HCT116 (cell line): ENCODE measurements at regions not wholly inside any gene's neighbourhood (a gene's known extent, or its start where the extent isn't known, plus 50 kb on each side); places are given as distances from the start of the nearest gene placed in this dataset.

ENCODE experiments used
- ATAC-seq: fragments of 200-7000 bp; cut with Tn5 transposase; 2 replicates; pipeline ENCODE4 v1.9.1; 2020; ENCODE audit warnings: mild to moderate bottlenecking, moderate library complexity
- BruUV-seq: library from RNA; stranded (reverse); fragments of 400-500 nt; replicated peaks from 2 replicates; lab custom pipeline; 2021; lab: Mats Ljungman, UMichigan
- CTCF ChIA-PET: fragments of 300-600 bp; sonication (Branson Sonifier 250); formaldehyde crosslinking; loops from one replicate; lab custom pipeline; 2021; ENCODE audit warnings: antibody characterized with exemption; lab: Charles Lee
- POLR2A ChIA-PET: fragments of 300-600, 350-600 bp; sonication (Branson Sonifier 250); formaldehyde crosslinking; loops from one replicate; lab custom pipeline; 2021; ENCODE audit warnings: antibody characterized with exemption; lab: Charles Lee
- RAD21 ChIA-PET, 2 experiments: fragments of 300-600 bp; sonication (Branson Sonifier 250); formaldehyde crosslinking; loops; one replicate each; lab custom pipeline; 2023; ENCODE audit warnings: low total read pairs in 2 of 2; ENCODE audit not compliant: uncharacterized antibody in 2 of 2, unreplicated experiment in 2 of 2, low non-redundant PET in 1 of 2; lab: Charles Lee
- DNase-seq: peaks from one replicate; pipeline ENCODE4 v3.0.0-alpha.2; 2010; ENCODE audit warnings: low read depth, low spot score
- H2AFZ ChIP-seq: fragments of 200-600 bp; shearing (Covaris generic), sonication (generic); 2 replicates; pipeline ENCODE4 v1.6.1; 2017; ENCODE audit warnings: low read depth, mixed run types, mixed read lengths, antibody characterized with exemption, low read length; ENCODE audit not compliant: poor library complexity, severe bottlenecking
- H3K27ac ChIP-seq: 2 replicates; pipeline ENCODE4 v1.5.1; 2012; ENCODE audit warnings: low read depth, low read length
- H3K27me3 ChIP-seq: fragments of 200-600 bp; sonication (generic); 2 replicates; pipeline ENCODE4 v1.6.1; 2016; ENCODE audit warnings: mixed run types, low read length, mixed read lengths; ENCODE audit not compliant: insufficient read depth
- H3K36me3 ChIP-seq, 2 experiments: fragments of 200-500 bp in 1 of 2; fragments of 200-600 bp in 1 of 2; sonication (Bioruptor generic) in 1 of 2; sonication (generic) in 1 of 2; 2 replicates each; pipeline versions ENCODE4 v1.5.1 to v1.6.1; 2014 to 2016; ENCODE audit warnings: low read length in 2 of 2, inconsistent platforms in 1 of 2, mixed read lengths in 1 of 2, mixed run types in 1 of 2; ENCODE audit not compliant: insufficient read depth in 2 of 2, control insufficient read depth in 1 of 2
- H3K4me1 ChIP-seq, 2 experiments: fragments of 200-600 bp in 1 of 2; sonication (generic) in 1 of 2; 2 replicates each; pipeline versions ENCODE4 v1.5.1 to v1.6.1; 2012 to 2017; ENCODE audit warnings: low read length in 2 of 2, inconsistent platforms in 1 of 2, mild to moderate bottlenecking in 1 of 2, mixed read lengths in 1 of 2, mixed run types in 1 of 2, moderate library complexity in 1 of 2; ENCODE audit not compliant: insufficient read depth in 2 of 2, control insufficient read depth in 1 of 2
- H3K4me2 ChIP-seq: fragments of 200-600 bp; sonication (generic); 2 replicates; pipeline ENCODE4 v1.6.1; 2017; ENCODE audit warnings: mixed run types, low read length, mixed read lengths
- H3K4me3 ChIP-seq, 2 experiments: fragments of 200-600 bp in 1 of 2; sonication (generic) in 1 of 2; replicated peaks in 1 of 2; 2 replicates each; pipeline ENCODE4 v1.5.1; 2011 to 2016; ENCODE audit warnings: low read length in 2 of 2, control low read depth in 1 of 2, low read depth in 1 of 2, mild to moderate bottlenecking in 1 of 2, mixed read lengths in 1 of 2, mixed run types in 1 of 2
- H3K79me2 ChIP-seq: fragments of 200-600 bp; sonication (generic); 2 replicates; pipeline ENCODE4 v1.6.1; 2017; ENCODE audit warnings: mild to moderate bottlenecking, mixed run types, low read length, moderate library complexity, mixed read lengths; ENCODE audit not compliant: insufficient read depth
- H3K9ac ChIP-seq: fragments of 200-600 bp; sonication (generic); 2 replicates; pipeline ENCODE4 v1.6.1; 2016; ENCODE audit warnings: low read length, mixed read lengths
- H3K9me2 ChIP-seq: fragments of 200-600 bp; sonication (generic), shearing (Covaris generic); 2 replicates; pipeline ENCODE4 v1.6.1; 2017; ENCODE audit warnings: mixed run types, mild to moderate bottlenecking, moderate library complexity; ENCODE audit not compliant: insufficient read depth
- H3K9me3 ChIP-seq, 2 experiments: fragments of 200-500 bp in 1 of 2; fragments of 200-600 bp in 1 of 2; sonication (Bioruptor generic) in 1 of 2; sonication (generic) in 1 of 2; 2 replicates each; pipeline ENCODE4 v1.6.1; 2014 to 2017; ENCODE audit warnings: low read length in 2 of 2, mixed read lengths in 2 of 2, inconsistent platforms in 1 of 2, low read depth in 1 of 2, mild to moderate bottlenecking in 1 of 2, mixed run types in 1 of 2, moderate library complexity in 1 of 2; ENCODE audit not compliant: control insufficient read depth in 1 of 2, insufficient read depth in 1 of 2
- H4K20me1 ChIP-seq: fragments of 200-600 bp; sonication (generic), shearing (Covaris generic); 2 replicates; pipeline ENCODE4 v1.6.1; 2017; ENCODE audit warnings: mixed run types, mild to moderate bottlenecking, moderate library complexity; ENCODE audit not compliant: insufficient read depth
- ELF1 ChIP-seq: IDR thresholded peaks from 2 replicates; pipeline ENCODE4 v1.6.1; 2012; ENCODE audit warnings: low read depth, borderline replicate concordance
- EZH2 ChIP-seq: fragments of 200-600 bp; sonication (generic); IDR thresholded peaks from 2 replicates; pipeline ENCODE4 v1.6.1; 2017; ENCODE audit warnings: antibody characterized with exemption, mixed run types
- EZH2phosphoT487 ChIP-seq: fragments of 200-600 bp; IDR thresholded peaks from 2 replicates; pipeline ENCODE4 v1.6.1; 2018; ENCODE audit warnings: antibody characterized with exemption, borderline replicate concordance
- JUND ChIP-seq: IDR thresholded peaks from 2 replicates; pipeline ENCODE4 v1.6.1; 2012
- POLR2A ChIP-seq: IDR thresholded peaks from 2 replicates; pipeline ENCODE4 v1.7.0; 2011; ENCODE audit warnings: borderline replicate concordance; ENCODE audit not compliant: insufficient read depth, insufficient read length; ENCODE audit errors: extremely low read depth
- POLR2AphosphoS5 ChIP-seq: IDR thresholded peaks from 2 replicates; pipeline ENCODE4 v1.6.1; 2011; ENCODE audit warnings: mild to moderate bottlenecking, low read depth, low read length, moderate library complexity
- RAD21 ChIP-seq: IDR thresholded peaks from 2 replicates; pipeline ENCODE4 v1.6.1; 2012; ENCODE audit warnings: low read depth, mild to moderate bottlenecking
- SIN3A ChIP-seq: IDR thresholded peaks from 2 replicates; pipeline ENCODE4 v1.6.1; 2012; ENCODE audit warnings: low read depth
- SP1 ChIP-seq: IDR thresholded peaks from 2 replicates; pipeline ENCODE4 v1.6.1; 2012; ENCODE audit warnings: low read depth
- SRF ChIP-seq: IDR thresholded peaks from 2 replicates; pipeline ENCODE4 v1.6.1; 2012; ENCODE audit warnings: low read depth
- TCF7L2 ChIP-seq: IDR thresholded peaks from 2 replicates; pipeline ENCODE4 v1.7.0; 2011; ENCODE audit warnings: borderline replicate concordance, inconsistent platforms; ENCODE audit not compliant: insufficient read depth, insufficient read length; ENCODE audit errors: extremely low read depth
- YY1 ChIP-seq: IDR thresholded peaks from 2 replicates; pipeline ENCODE4 v1.6.1; 2011; ENCODE audit warnings: low read length, low read depth, moderate library complexity, mild to moderate bottlenecking; ENCODE audit not compliant: insufficient replicate concordance; ENCODE audit errors: extremely low read depth
- ZBTB33 ChIP-seq: IDR thresholded peaks from 2 replicates; pipeline ENCODE4 v1.6.1; 2011; ENCODE audit warnings: mild to moderate bottlenecking, low read length, moderate library complexity; ENCODE audit not compliant: insufficient replicate concordance; ENCODE audit errors: extremely low read depth
- ZFX ChIP-seq: fragments of 450-650 bp; IDR thresholded peaks from 2 replicates; pipeline ENCODE4 v1.6.1; 2017
- intact Hi-C: fragments of 100-400 bp; cut with micrococcal nuclease; formaldehyde crosslinking; loops from 2 replicates; pipeline ENCODE4 v1.10.0; 2022
- TF ChIP-seq, protein P1 (sequence below): IDR thresholded peaks from 2 replicates; pipeline ENCODE4 v1.6.1; 2012; ENCODE audit warnings: low read depth
- TF ChIP-seq, protein P2 (sequence below): IDR thresholded peaks from 2 replicates; pipeline ENCODE4 v1.6.1; 2012

DNA sequence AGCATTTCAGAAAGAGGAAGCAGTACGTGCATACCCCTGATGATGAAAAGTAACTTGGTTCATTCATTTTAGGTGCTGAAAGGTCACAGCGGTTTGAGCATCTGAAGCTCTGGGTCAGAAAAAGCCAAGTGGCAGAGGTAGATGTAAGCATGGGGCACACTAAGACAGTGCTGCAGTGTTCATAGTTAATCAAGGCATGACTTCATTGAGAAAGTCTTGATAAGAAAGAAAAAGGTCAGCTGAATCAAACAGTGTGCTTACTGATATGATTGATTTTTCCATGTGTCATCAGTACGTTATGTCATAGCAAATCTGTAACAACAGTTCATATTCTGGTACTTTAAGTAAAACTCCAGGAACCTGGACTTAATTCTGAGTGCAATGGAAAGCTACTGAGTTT, 107.7 kb upstream of the PCLO start (continued):
- TF ChIP-seq, protein P1, sequence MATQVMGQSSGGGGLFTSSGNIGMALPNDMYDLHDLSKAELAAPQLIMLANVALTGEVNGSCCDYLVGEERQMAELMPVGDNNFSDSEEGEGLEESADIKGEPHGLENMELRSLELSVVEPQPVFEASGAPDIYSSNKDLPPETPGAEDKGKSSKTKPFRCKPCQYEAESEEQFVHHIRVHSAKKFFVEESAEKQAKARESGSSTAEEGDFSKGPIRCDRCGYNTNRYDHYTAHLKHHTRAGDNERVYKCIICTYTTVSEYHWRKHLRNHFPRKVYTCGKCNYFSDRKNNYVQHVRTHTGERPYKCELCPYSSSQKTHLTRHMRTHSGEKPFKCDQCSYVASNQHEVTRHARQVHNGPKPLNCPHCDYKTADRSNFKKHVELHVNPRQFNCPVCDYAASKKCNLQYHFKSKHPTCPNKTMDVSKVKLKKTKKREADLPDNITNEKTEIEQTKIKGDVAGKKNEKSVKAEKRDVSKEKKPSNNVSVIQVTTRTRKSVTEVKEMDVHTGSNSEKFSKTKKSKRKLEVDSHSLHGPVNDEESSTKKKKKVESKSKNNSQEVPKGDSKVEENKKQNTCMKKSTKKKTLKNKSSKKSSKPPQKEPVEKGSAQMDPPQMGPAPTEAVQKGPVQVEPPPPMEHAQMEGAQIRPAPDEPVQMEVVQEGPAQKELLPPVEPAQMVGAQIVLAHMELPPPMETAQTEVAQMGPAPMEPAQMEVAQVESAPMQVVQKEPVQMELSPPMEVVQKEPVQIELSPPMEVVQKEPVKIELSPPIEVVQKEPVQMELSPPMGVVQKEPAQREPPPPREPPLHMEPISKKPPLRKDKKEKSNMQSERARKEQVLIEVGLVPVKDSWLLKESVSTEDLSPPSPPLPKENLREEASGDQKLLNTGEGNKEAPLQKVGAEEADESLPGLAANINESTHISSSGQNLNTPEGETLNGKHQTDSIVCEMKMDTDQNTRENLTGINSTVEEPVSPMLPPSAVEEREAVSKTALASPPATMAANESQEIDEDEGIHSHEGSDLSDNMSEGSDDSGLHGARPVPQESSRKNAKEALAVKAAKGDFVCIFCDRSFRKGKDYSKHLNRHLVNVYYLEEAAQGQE, result no peak
- no peak for TF ChIP-seq ZFX
- TF ChIP-seq YY1, result no peak
- TF ChIP-seq ZBTB33, result no peak
- no peak for TF ChIP-seq SP1
- TF ChIP-seq ELF1, result no peak
- no peak for TF ChIP-seq RAD21
- TF ChIP-seq SIN3A, result no peak

DNA sequence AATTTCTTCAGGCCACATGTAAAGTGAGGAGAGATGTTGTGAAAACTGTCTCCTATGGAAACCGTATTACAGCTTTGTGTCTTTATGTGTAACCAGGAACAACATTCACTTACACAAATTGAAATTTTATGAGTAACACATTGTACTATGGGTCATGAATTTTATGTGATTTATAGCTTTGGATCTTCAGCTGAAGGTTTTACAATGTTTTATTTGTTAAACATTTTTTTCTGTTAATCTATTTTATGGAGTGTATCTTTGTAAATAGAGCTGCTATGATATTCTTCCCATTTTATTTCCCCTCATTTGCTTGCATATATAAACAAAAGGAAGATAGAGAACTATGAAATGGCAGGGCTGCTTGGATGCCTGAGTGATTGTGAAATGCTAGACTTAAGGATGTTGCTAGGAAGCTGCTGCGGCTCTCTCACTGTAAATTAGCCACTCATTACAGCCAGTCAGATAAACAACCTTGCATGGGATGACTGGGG, 104.5 kb upstream of the PCLO start:
- ATAC-seq (no peak), DNase-seq (no peak)
- TF ChIP-seq SP1 (no peak), EZH2 (no peak), POLR2A (no peak), TCF7L2 (no peak), JUND (no peak), SRF (no peak), POLR2AphosphoS5 (no peak), YY1 (no peak), EZH2phosphoT487 (no peak), ZFX (no peak), SIN3A (no peak)
- TF ChIP-seq, protein P2, sequence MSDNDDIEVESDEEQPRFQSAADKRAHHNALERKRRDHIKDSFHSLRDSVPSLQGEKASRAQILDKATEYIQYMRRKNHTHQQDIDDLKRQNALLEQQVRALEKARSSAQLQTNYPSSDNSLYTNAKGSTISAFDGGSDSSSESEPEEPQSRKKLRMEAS, result no peak
- Histone ChIP-seq H3K4me3 (no peak overlapping the region), H3K79me2 (no peaks in the 10 kb centered on the region), H3K4me2 (no peak overlapping the region), H3K9me2 (no peaks in the 10 kb centered on the region), H3K27me3 (no peaks in the 10 kb centered on the region), H3K27ac (no peak overlapping the region), H3K4me1 (no peaks in the 10 kb centered on the region), H2AFZ (no peak overlapping the region), H3K36me3 (no peaks in the 10 kb centered on the region), H4K20me1 (no peaks in the 10 kb centered on the region), H3K9ac (no peak overlapping the region), H3K9me3 (no peaks in the 10 kb centered on the region)
- no TSS peak for BruUV-seq
- ChIA-PET CTCF (no interaction called here), POLR2A (no interaction called here), RAD21 (no interaction called here)
- intact Hi-C loops, result no loop called here
